GM12891 (cell line): ENCODE measurements at regions not wholly inside any gene's neighbourhood (a gene's known extent, or its start where the extent isn't known, plus 50 kb on each side); places are given as distances from the start of the nearest gene placed in this dataset.

Source experiments
- PAX5 ChIP-seq: IDR thresholded peaks from 2 replicates; pipeline ENCODE4 v1.6.1; 2011; ENCODE audit warnings: low read length, moderate library complexity, mild to moderate bottlenecking; ENCODE audit not compliant: insufficient read depth, severe bottlenecking
- POLR2A ChIP-seq: IDR thresholded peaks from 2 replicates; pipeline ENCODE4 v1.6.1; 2011; ENCODE audit warnings: low read depth, low read length, control low read depth
- POLR2AphosphoS5 ChIP-seq: IDR thresholded peaks from 2 replicates; pipeline ENCODE4 v1.6.1; 2011; ENCODE audit warnings: low read depth, low read length, control low read depth
- SPI1 ChIP-seq: IDR thresholded peaks from 2 replicates; pipeline ENCODE4 v1.6.1; 2011; ENCODE audit warnings: low read depth, low read length, control low read depth
- TAF1 ChIP-seq: IDR thresholded peaks from 2 replicates; pipeline ENCODE4 v1.6.1; 2011; ENCODE audit warnings: low read depth, low read length, control low read depth

GRCh38 chr13:29907670-29908069 lies 57.3 kb upstream of the UBL3 start:
- TF ChIP-seq POLR2A (no peak), POLR2AphosphoS5 (no peak), TAF1 (no peak), SPI1 (no peak), PAX5 (no peak)
